ENCODE measurements at regions not wholly inside any gene's neighbourhood (a gene's known extent, or its start where the extent isn't known, plus 50 kb on each side); places are given as distances from the start of the nearest gene placed in this dataset.
"Not testable (repeated sequence)": the region's sequence is repeated elsewhere in the genome, so short reads cannot be mapped to it uniquely, and the experiment has no call there.

- no peaks in the 10 kb centered on the region for H3K27me3 ChIP-seq (ENCODE audit: control insufficient read depth, insufficient read depth, low read length)
- H3K4me3 ChIP-seq (ENCODE audit: insufficient read depth, low read depth, low read length): no peak overlapping the region
- no peaks in the 10 kb centered on the region for H3K36me3 ChIP-seq (replicated peaks; ENCODE audit: control insufficient read depth, insufficient read depth, low read length)
- no peak for DNase-seq
These were observed 307.3 kb downstream of the ZIC4 start for GRCh38 chr3:147099076-147099475.

GRCh38 chr3:147090461-147090860 lies 315.9 kb downstream of the ZIC4 start:
- no peaks in the 10 kb centered on the region for H3K36me3 ChIP-seq (replicated peaks; ENCODE audit: control insufficient read depth, insufficient read depth, low read length)

GRCh38 chr3:147089286-147089685 lies 317.1 kb downstream of the ZIC4 start:
- Histone ChIP-seq H3K4me3 (ENCODE audit: insufficient read depth, low read depth, low read length) (no peak overlapping the region), H3K27me3 (ENCODE audit: control insufficient read depth, insufficient read depth, low read length) (no peaks in the 10 kb centered on the region), H3K36me3 (replicated peaks; ENCODE audit: control insufficient read depth, insufficient read depth, low read length) (no peaks in the 10 kb centered on the region)
- no peak for DNase-seq

More at GRCh38 chr3:147090461-147090860, 315.9 kb downstream of the ZIC4 start:
- H3K27me3 ChIP-seq (ENCODE audit: control insufficient read depth, insufficient read depth, low read length): no peaks in the 10 kb centered on the region
- no peak for DNase-seq
- no peak overlapping the region for H3K4me3 ChIP-seq (ENCODE audit: insufficient read depth, low read depth, low read length)

- not testable (repeated sequence) for H3K4me3 ChIP-seq (ENCODE audit: insufficient read depth, low read depth, low read length); DNase-seq; H3K36me3 ChIP-seq (replicated peaks; ENCODE audit: control insufficient read depth, insufficient read depth, low read length); H3K27me3 ChIP-seq (ENCODE audit: control insufficient read depth, insufficient read depth, low read length)
These were observed 346.8 kb downstream of the ZIC4 start for GRCh38 chr3:147059500-147059899.

- no peaks in the 10 kb centered on the region for H3K27me3 ChIP-seq (ENCODE audit: control insufficient read depth, insufficient read depth, low read length)
- DNase-seq: no peak
- H3K36me3 ChIP-seq (replicated peaks; ENCODE audit: control insufficient read depth, insufficient read depth, low read length): no peaks in the 10 kb centered on the region
- no peak overlapping the region for H3K4me3 ChIP-seq (ENCODE audit: insufficient read depth, low read depth, low read length)
These were observed 356.5 kb downstream of the ZIC4 start for GRCh38 chr3:147049821-147050220.

- H3K36me3 ChIP-seq (replicated peaks; ENCODE audit: control insufficient read depth, insufficient read depth, low read length): no peaks in the 10 kb centered on the region
- no peaks in the 10 kb centered on the region for H3K27me3 ChIP-seq (ENCODE audit: control insufficient read depth, insufficient read depth, low read length)
- no peak overlapping the region for H3K4me3 ChIP-seq (ENCODE audit: insufficient read depth, low read depth, low read length)
- no peak for DNase-seq
These were observed 357.0 kb downstream of the ZIC4 start for GRCh38 chr3:147049305-147049704.

GRCh38 chr3:147046916-147047315 lies 359.4 kb downstream of the ZIC4 start:
- DNase-seq: no peak
- H3K4me3 ChIP-seq (ENCODE audit: insufficient read depth, low read depth, low read length): no peak overlapping the region
- no peaks in the 10 kb centered on the region for H3K36me3 ChIP-seq (replicated peaks; ENCODE audit: control insufficient read depth, insufficient read depth, low read length)
- H3K27me3 ChIP-seq (ENCODE audit: control insufficient read depth, insufficient read depth, low read length): no peaks in the 10 kb centered on the region

GRCh38 chr3:147038481-147038880 lies 367.9 kb downstream of the ZIC4 start:
- no peak for DNase-seq
- no peaks in the 10 kb centered on the region for H3K27me3 ChIP-seq (ENCODE audit: control insufficient read depth, insufficient read depth, low read length)
- no peak overlapping the region for H3K4me3 ChIP-seq (ENCODE audit: insufficient read depth, low read depth, low read length)
- no peaks in the 10 kb centered on the region for H3K36me3 ChIP-seq (replicated peaks; ENCODE audit: control insufficient read depth, insufficient read depth, low read length)

GRCh38 chr3:147034359-147034758 lies 372.0 kb downstream of the ZIC4 start:
- Histone ChIP-seq H3K27me3 (ENCODE audit: control insufficient read depth, insufficient read depth, low read length) (no peaks in the 10 kb centered on the region), H3K36me3 (replicated peaks; ENCODE audit: control insufficient read depth, insufficient read depth, low read length) (no peaks in the 10 kb centered on the region), H3K4me3 (ENCODE audit: insufficient read depth, low read depth, low read length) (no peak overlapping the region)
- no peak for DNase-seq

GRCh38 chr3:147030274-147030673 lies 376.1 kb downstream of the ZIC4 start:
- Histone ChIP-seq H3K4me3 (ENCODE audit: insufficient read depth, low read depth, low read length) (no peak overlapping the region), H3K27me3 (ENCODE audit: control insufficient read depth, insufficient read depth, low read length) (no peaks in the 10 kb centered on the region), H3K36me3 (replicated peaks; ENCODE audit: control insufficient read depth, insufficient read depth, low read length) (no peaks in the 10 kb centered on the region)
- no peak for DNase-seq

- no peaks in the 10 kb centered on the region for H3K27me3 ChIP-seq (ENCODE audit: control insufficient read depth, insufficient read depth, low read length)
- no peaks in the 10 kb centered on the region for H3K36me3 ChIP-seq (replicated peaks; ENCODE audit: control insufficient read depth, insufficient read depth, low read length)
- no peak overlapping the region for H3K4me3 ChIP-seq (ENCODE audit: insufficient read depth, low read depth, low read length)
- DNase-seq: no peak
These were observed 391.0 kb downstream of the ZIC4 start for GRCh38 chr3:147015334-147015733.

- no peak for DNase-seq
- H3K36me3 ChIP-seq (replicated peaks; ENCODE audit: control insufficient read depth, insufficient read depth, low read length): no peaks in the 10 kb centered on the region
- H3K27me3 ChIP-seq (ENCODE audit: control insufficient read depth, insufficient read depth, low read length): no peaks in the 10 kb centered on the region
- no peak overlapping the region for H3K4me3 ChIP-seq (ENCODE audit: insufficient read depth, low read depth, low read length)
These were observed 397.5 kb downstream of the ZIC4 start for GRCh38 chr3:147008886-147009285.

GRCh38 chr3:147008458-147008857 lies 397.9 kb downstream of the ZIC4 start:
- no peak for DNase-seq
- Histone ChIP-seq H3K4me3 (ENCODE audit: insufficient read depth, low read depth, low read length) (no peak overlapping the region), H3K36me3 (replicated peaks; ENCODE audit: control insufficient read depth, insufficient read depth, low read length) (no peaks in the 10 kb centered on the region), H3K27me3 (ENCODE audit: control insufficient read depth, insufficient read depth, low read length) (no peaks in the 10 kb centered on the region)

- H3K27me3 ChIP-seq (ENCODE audit: control insufficient read depth, insufficient read depth, low read length): no peaks in the 10 kb centered on the region
These were observed 398.6 kb downstream of the ZIC4 start for GRCh38 chr3:147007736-147008245.

GRCh38 chr3:147002721-147003120 lies 397.6 kb upstream of the PLSCR5 start:
- Histone ChIP-seq H3K4me3 (ENCODE audit: insufficient read depth, low read depth, low read length) (no peak overlapping the region), H3K27me3 (ENCODE audit: control insufficient read depth, insufficient read depth, low read length) (no peaks in the 10 kb centered on the region), H3K36me3 (replicated peaks; ENCODE audit: control insufficient read depth, insufficient read depth, low read length) (no peaks in the 10 kb centered on the region)
- no peak for DNase-seq

More at GRCh38 chr3:147007736-147008245, 398.6 kb downstream of the ZIC4 start:
- no peak overlapping the region for H3K4me3 ChIP-seq (ENCODE audit: insufficient read depth, low read depth, low read length)
- DNase-seq: no peak
- no peaks in the 10 kb centered on the region for H3K36me3 ChIP-seq (replicated peaks; ENCODE audit: control insufficient read depth, insufficient read depth, low read length)

- Histone ChIP-seq H3K27me3 (ENCODE audit: control insufficient read depth, insufficient read depth, low read length) (no peaks in the 10 kb centered on the region), H3K4me3 (ENCODE audit: insufficient read depth, low read depth, low read length) (no peak overlapping the region), H3K36me3 (replicated peaks; ENCODE audit: control insufficient read depth, insufficient read depth, low read length) (no peaks in the 10 kb centered on the region)
- DNase-seq: no peak
These were observed 395.1 kb upstream of the PLSCR5 start for GRCh38 chr3:147000274-147000673.

Data from H7 (cell line).